ENCODE measurements at regions not wholly inside any gene's neighbourhood (a gene's known extent, or its start where the extent isn't known, plus 50 kb on each side); places are given as distances from the start of the nearest gene placed in this dataset.
"Not testable (repeated sequence)": the region's sequence is repeated elsewhere in the genome, so short reads cannot be mapped to it uniquely, and the experiment has no call there.

GRCh38 chr1:103997631-103998030, 247.9 kb downstream of the AMY1C start:
- DNase-seq (no peak), ATAC-seq (no peak)
- intact Hi-C loops (cut with DNase I) = no loop called here

GRCh38 chr1:104018922-104019674, 269.4 kb downstream of the AMY1C start:
- intact Hi-C loops (cut with DNase I) = no loop called here
- DNase-seq (no peak), ATAC-seq (no peak)

GRCh38 chr1:104019675-104020049, 270.0 kb downstream of the AMY1C start:
- intact Hi-C loops (cut with DNase I) = no loop called here
- no peak for ATAC-seq
- DNase-seq = no peak

GRCh38 chr1:104028416-104029035, 278.8 kb downstream of the AMY1C start:
- intact Hi-C loops (cut with DNase I) = no loop called here
- DNase-seq (no peak), ATAC-seq (no peak)

GRCh38 chr1:104029456-104029970, 279.8 kb downstream of the AMY1C start:
- no peak for ATAC-seq
- intact Hi-C loops (cut with DNase I) = no loop called here

GRCh38 chr1:104056786-104057185, 307.1 kb downstream of the AMY1C start:
- intact Hi-C loops (cut with DNase I) = no loop called here
- DNase-seq (no peak), ATAC-seq (no peak)

More at GRCh38 chr1:104029456-104029970, 279.8 kb downstream of the AMY1C start:
- no peak for DNase-seq

- intact Hi-C loops (cut with DNase I); ATAC-seq: not testable (repeated sequence)
Observed at GRCh38 chr1:104057219-104057898, 307.7 kb downstream of the AMY1C start.

GRCh38 chr1:104061637-104062036, 311.9 kb downstream of the AMY1C start:
- intact Hi-C loops (cut with DNase I); ATAC-seq; DNase-seq: not testable (repeated sequence)

More at GRCh38 chr1:104057219-104057898, 307.7 kb downstream of the AMY1C start:
- not testable (repeated sequence) for DNase-seq

- no peak for DNase-seq
- intact Hi-C loops (cut with DNase I) = no loop called here
- ATAC-seq = no peak
Observed at GRCh38 chr1:104064399-104064798, 314.7 kb downstream of the AMY1C start.

GRCh38 chr1:104072915-104073371, 323.2 kb downstream of the AMY1C start:
- ATAC-seq = no peak
- peak; percentile 22 for DNase-seq
- intact Hi-C loops (cut with DNase I) = no loop called here

GRCh38 chr1:104073463-104073902, 323.8 kb downstream of the AMY1C start:
- intact Hi-C loops (cut with DNase I) = no loop called here
- no peak for ATAC-seq

GRCh38 chr1:104082221-104082620, 332.5 kb downstream of the AMY1C start:
- ATAC-seq (no peak), DNase-seq (no peak)
- intact Hi-C loops (cut with DNase I) = no loop called here

More at GRCh38 chr1:104073463-104073902, 323.8 kb downstream of the AMY1C start:
- no peak for DNase-seq

- intact Hi-C loops (cut with DNase I) = no loop called here
- ATAC-seq = no peak
- DNase-seq = no peak
Observed at GRCh38 chr1:104084380-104084779, 334.7 kb downstream of the AMY1C start.

- ATAC-seq = no peak
- intact Hi-C loops (cut with DNase I) = no loop called here
Observed at GRCh38 chr1:104092698-104093097, 343.0 kb downstream of the AMY1C start.

GRCh38 chr1:104098837-104099236, 349.1 kb downstream of the AMY1C start:
- intact Hi-C loops (cut with DNase I) = no loop called here
- ATAC-seq = no peak
- no peak for DNase-seq

More at GRCh38 chr1:104092698-104093097, 343.0 kb downstream of the AMY1C start:
- DNase-seq = no peak

GRCh38 chr1:104100115-104100514, 350.4 kb downstream of the AMY1C start:
- ATAC-seq (no peak), DNase-seq (no peak)
- intact Hi-C loops (cut with DNase I) = no loop called here

GRCh38 chr1:104105465-104105864, 355.8 kb downstream of the AMY1C start:
- intact Hi-C loops (cut with DNase I) = no loop called here
- ATAC-seq (no peak), DNase-seq (no peak)

- ATAC-seq = no peak
- DNase-seq = no peak
- intact Hi-C loops (cut with DNase I) = no loop called here
Observed at GRCh38 chr1:104120525-104120924, 370.8 kb downstream of the AMY1C start.

- ATAC-seq (no peak), DNase-seq (no peak)
- intact Hi-C loops (cut with DNase I) = no loop called here
Observed at GRCh38 chr1:104121271-104121670, 371.6 kb downstream of the AMY1C start.

- intact Hi-C loops (cut with DNase I) = no loop called here
- DNase-seq (no peak), ATAC-seq (no peak)
Observed at GRCh38 chr1:104125266-104125665, 375.6 kb downstream of the AMY1C start.

Data from left cardiac atrium (tissue), 4 donors.